ENCODE measurements at regions not wholly inside any gene's neighbourhood (a gene's known extent, or its start where the extent isn't known, plus 50 kb on each side); places are given as distances from the start of the nearest gene placed in this dataset.

DNA sequence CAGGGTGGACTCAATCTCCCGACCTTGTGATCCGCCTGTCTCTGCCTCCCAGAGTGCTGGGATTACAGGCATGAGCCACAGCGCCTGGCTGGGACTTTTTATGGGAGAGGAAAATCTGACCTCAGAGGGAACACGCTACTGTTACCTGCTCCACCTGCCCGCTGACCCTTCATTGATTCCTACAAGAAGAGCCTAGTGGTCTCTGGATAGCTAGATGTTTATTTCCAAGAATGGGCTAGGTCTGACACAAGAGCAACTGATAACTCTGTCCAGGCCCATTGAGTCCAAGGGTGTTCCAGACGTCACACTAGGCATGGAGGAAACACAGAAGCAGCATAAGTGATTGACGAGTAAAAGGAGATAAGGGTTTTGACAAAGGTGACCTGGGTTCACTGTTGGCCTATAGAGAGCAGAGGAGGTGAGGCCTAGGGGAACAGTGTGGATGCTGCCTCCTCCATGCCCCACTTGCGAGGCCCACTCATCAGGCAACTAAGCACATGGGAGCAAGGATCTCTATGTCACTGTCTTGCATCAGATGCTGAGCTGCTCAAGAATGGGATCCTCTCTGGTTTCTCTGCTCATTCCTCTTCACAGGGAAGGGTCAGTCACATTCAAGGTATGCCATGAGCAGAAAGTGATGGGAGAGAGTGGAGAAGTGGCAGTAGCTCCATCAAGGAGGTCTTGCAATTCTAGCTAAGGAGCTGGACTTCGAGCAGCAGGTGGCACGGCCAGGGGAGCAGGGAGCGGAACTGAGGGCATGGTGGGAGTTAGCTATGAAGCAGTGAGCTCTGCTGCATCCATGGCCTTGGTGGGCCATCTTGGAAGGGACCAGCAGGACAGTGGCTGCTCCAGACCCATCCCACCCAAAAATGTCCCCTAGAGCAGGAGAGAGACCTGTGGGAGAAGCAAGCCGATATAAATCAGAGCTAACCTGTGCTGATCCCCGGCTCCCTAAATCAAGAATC, 145.2 kb downstream of the WSCD1 start:
- Histone ChIP-seq H3K27ac (no peak overlapping the region), H3K4me1 (no peaks in the 10 kb centered on the region), H3K4me3 (no peak overlapping the region), H3K36me3 (no peaks in the 10 kb centered on the region), H3K27me3 (peaks cover 0 to 22% of the 10 kb centered on the region in 2 donors), H3K9me3 (no peaks in the 10 kb centered on the region)
- TF ChIP-seq, protein P1, sequence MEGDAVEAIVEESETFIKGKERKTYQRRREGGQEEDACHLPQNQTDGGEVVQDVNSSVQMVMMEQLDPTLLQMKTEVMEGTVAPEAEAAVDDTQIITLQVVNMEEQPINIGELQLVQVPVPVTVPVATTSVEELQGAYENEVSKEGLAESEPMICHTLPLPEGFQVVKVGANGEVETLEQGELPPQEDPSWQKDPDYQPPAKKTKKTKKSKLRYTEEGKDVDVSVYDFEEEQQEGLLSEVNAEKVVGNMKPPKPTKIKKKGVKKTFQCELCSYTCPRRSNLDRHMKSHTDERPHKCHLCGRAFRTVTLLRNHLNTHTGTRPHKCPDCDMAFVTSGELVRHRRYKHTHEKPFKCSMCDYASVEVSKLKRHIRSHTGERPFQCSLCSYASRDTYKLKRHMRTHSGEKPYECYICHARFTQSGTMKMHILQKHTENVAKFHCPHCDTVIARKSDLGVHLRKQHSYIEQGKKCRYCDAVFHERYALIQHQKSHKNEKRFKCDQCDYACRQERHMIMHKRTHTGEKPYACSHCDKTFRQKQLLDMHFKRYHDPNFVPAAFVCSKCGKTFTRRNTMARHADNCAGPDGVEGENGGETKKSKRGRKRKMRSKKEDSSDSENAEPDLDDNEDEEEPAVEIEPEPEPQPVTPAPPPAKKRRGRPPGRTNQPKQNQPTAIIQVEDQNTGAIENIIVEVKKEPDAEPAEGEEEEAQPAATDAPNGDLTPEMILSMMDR (IDR thresholded peaks at IDR 0.05) = no peak
- no peak for TF ChIP-seq POLR2AphosphoS5 (IDR thresholded peaks at IDR 0.05)
- intact Hi-C loops (cut with DNase I; ENCODE audit: low total_unique reads) = no loop called here
- no peak for DNase-seq (ENCODE audit: low spot score in 2 of 2)

DNA sequence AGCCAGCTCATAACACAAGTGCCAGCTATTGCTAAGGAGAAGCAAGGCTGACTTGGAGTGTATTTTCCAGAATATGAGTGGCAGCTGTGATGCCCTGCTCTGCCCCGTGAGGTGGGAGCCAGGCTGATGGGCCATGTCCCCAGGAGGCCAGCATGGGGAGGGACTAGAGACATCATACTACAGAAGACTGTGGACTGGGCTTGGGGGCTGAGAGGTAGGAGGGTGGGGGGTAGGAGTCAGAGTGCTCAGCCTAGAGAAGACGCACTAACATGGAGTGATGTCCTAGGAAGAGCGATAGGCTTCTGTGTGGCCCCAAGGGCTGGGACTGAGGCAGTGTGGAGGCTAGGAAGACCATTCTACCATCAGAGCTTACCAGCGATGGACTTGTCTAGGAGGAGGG, 143.7 kb downstream of the WSCD1 start:
- no peaks in the 10 kb centered on the region for H3K36me3 ChIP-seq
- no peaks in the 10 kb centered on the region for H3K4me1 ChIP-seq
- peaks cover 0 to 37% of the 10 kb centered on the region in 2 donors for H3K27me3 ChIP-seq
- H3K4me3 ChIP-seq = no peak overlapping the region
- DNase-seq (ENCODE audit: low spot score in 2 of 2) = no peak
- no peaks in the 10 kb centered on the region for H3K9me3 ChIP-seq
- TF ChIP-seq, protein P1 (IDR thresholded peaks at IDR 0.05) = no peak
- TF ChIP-seq POLR2A (IDR thresholded peaks at IDR 0.05) (no peak), POLR2AphosphoS5 (IDR thresholded peaks at IDR 0.05) (no peak)
- intact Hi-C loops (cut with DNase I; ENCODE audit: low total_unique reads) = no loop called here
- H3K27ac ChIP-seq = no peak overlapping the region

- peaks cover 0 to 41% of the 10 kb centered on the region in 2 donors for H3K27me3 ChIP-seq
- no peaks in the 10 kb centered on the region for H3K36me3 ChIP-seq
- H3K4me3 ChIP-seq = no peak overlapping the region
- no peaks in the 10 kb centered on the region for H3K4me1 ChIP-seq
- no peak for DNase-seq (ENCODE audit: low spot score in 2 of 2)
- no peak overlapping the region for H3K27ac ChIP-seq
- no peaks in the 10 kb centered on the region for H3K9me3 ChIP-seq
- TF ChIP-seq POLR2A (IDR thresholded peaks at IDR 0.05) (no peak), POLR2AphosphoS5 (IDR thresholded peaks at IDR 0.05) (no peak)
- TF ChIP-seq, protein P1 (IDR thresholded peaks at IDR 0.05) = no peak
- intact Hi-C loops (cut with DNase I; ENCODE audit: low total_unique reads) = no loop called here
Observed at GRCh38 chr17:6212766-6213165, 142.6 kb downstream of the WSCD1 start.

GRCh38 chr17:6209829-6210228, 139.7 kb downstream of the WSCD1 start:
- Histone ChIP-seq H3K4me1 (no peaks in the 10 kb centered on the region), H3K27ac (no peak overlapping the region), H3K27me3 (peaks cover 0 to 40% of the 10 kb centered on the region in 2 donors), H3K36me3 (no peaks in the 10 kb centered on the region), H3K9me3 (no peaks in the 10 kb centered on the region), H3K4me3 (no peak overlapping the region)
- TF ChIP-seq, protein P1 (IDR thresholded peaks at IDR 0.05) = no peak
- no peak for TF ChIP-seq POLR2A (IDR thresholded peaks at IDR 0.05)
- no peak for TF ChIP-seq POLR2AphosphoS5 (IDR thresholded peaks at IDR 0.05)
- DNase-seq (ENCODE audit: low spot score in 2 of 2) = no peak
- intact Hi-C loops (cut with DNase I; ENCODE audit: low total_unique reads) = no loop called here

- no peaks in the 10 kb centered on the region for H3K4me1 ChIP-seq
- intact Hi-C loops (cut with DNase I; ENCODE audit: low total_unique reads) = no loop called here
- H3K4me3 ChIP-seq = no peak overlapping the region
- no peaks in the 10 kb centered on the region for H3K9me3 ChIP-seq
- no peaks in the 10 kb centered on the region for H3K36me3 ChIP-seq
- TF ChIP-seq POLR2AphosphoS5 (IDR thresholded peaks at IDR 0.05) = no peak
- TF ChIP-seq POLR2A (IDR thresholded peaks at IDR 0.05) = no peak
- TF ChIP-seq, protein P1 (IDR thresholded peaks at IDR 0.05) = no peak
- no peak for DNase-seq (ENCODE audit: low spot score in 2 of 2)
- no peak overlapping the region for H3K27ac ChIP-seq
- peaks cover 0 to 33% of the 10 kb centered on the region in 2 donors for H3K27me3 ChIP-seq
Observed at GRCh38 chr17:6208608-6209180, 138.5 kb downstream of the WSCD1 start.
